OCI-LY1 (cell line): ENCODE measurements at regions not wholly inside any gene's neighbourhood (a gene's known extent, or its start where the extent isn't known, plus 50 kb on each side); places are given as distances from the start of the nearest gene placed in this dataset.
"Not testable (repeated sequence)": the region's sequence is repeated elsewhere in the genome, so short reads cannot be mapped to it uniquely, and the experiment has no call there.

Experiments
- H2AFZ ChIP-seq: fragments of 200-600 bp; sonication (generic), shearing (Covaris generic); 2 replicates; pipeline ENCODE4 v1.6.0; 2014; ENCODE audit warnings: antibody characterized with exemption, mild to moderate bottlenecking, low read length
- H3F3A ChIP-seq: fragments of 200-600 bp; sonication (generic), shearing (Covaris generic); 2 replicates; pipeline ENCODE4 v1.6.0; 2014; ENCODE audit warnings: mild to moderate bottlenecking, antibody characterized with exemption, low read length, moderate library complexity; ENCODE audit not compliant: insufficient read depth
- H3K27ac ChIP-seq: fragments of 200-600 bp; sonication (generic); 2 replicates; pipeline ENCODE4 v1.5.1; 2014; ENCODE audit warnings: low read length, mixed run types, mild to moderate bottlenecking, low read depth; ENCODE audit not compliant: poor library complexity, severe bottlenecking
- H3K27me3 ChIP-seq: fragments of 200-600 bp; sonication (generic); 2 replicates; pipeline ENCODE4 v1.6.0; 2014; ENCODE audit warnings: antibody characterized with exemption, mild to moderate bottlenecking, low read length, moderate library complexity; ENCODE audit not compliant: insufficient read depth
- H3K36me3 ChIP-seq: fragments of 200-600 bp; sonication (generic); 2 replicates; pipeline ENCODE4 v1.6.1; 2014; ENCODE audit warnings: mild to moderate bottlenecking, antibody characterized with exemption, low read length, moderate library complexity, mixed read lengths; ENCODE audit not compliant: insufficient read depth
- H3K4me1 ChIP-seq: fragments of 200-600 bp; sonication (generic); 2 replicates; pipeline ENCODE4 v1.5.1; 2014; ENCODE audit warnings: mild to moderate bottlenecking, low read length, moderate library complexity; ENCODE audit not compliant: insufficient read depth, severe bottlenecking
- H3K4me2 ChIP-seq: fragments of 200-600 bp; sonication (generic), shearing (Covaris generic); 2 replicates; pipeline ENCODE4 v1.6.1; 2014; ENCODE audit warnings: low read length
- H3K4me3 ChIP-seq: fragments of 200-600 bp; sonication (generic); 2 replicates; pipeline ENCODE4 v1.5.1; 2014; ENCODE audit warnings: low read length, low read depth, mild to moderate bottlenecking, mixed read lengths; ENCODE audit not compliant: poor library complexity, severe bottlenecking
- H3K79me2 ChIP-seq: fragments of 200-600 bp; shearing (Covaris generic); 2 replicates; pipeline ENCODE4 v1.6.1; 2016; ENCODE audit warnings: mixed run types, low read length, mixed read lengths; ENCODE audit not compliant: insufficient read depth
- H3K9ac ChIP-seq: fragments of 200-600 bp; sonication (generic), shearing (Covaris generic); 2 replicates; pipeline ENCODE4 v1.6.1; 2014; ENCODE audit warnings: mild to moderate bottlenecking, low read length, mixed read lengths
- H3K9me2 ChIP-seq: fragments of 200-600 bp; sonication (generic), shearing (Covaris generic); 2 replicates; pipeline ENCODE4 v1.6.1; 2014; ENCODE audit warnings: low read depth, mild to moderate bottlenecking, low read length, mixed read lengths
- H3K9me3 ChIP-seq: fragments of 200-600 bp; shearing (Covaris generic); 2 replicates; pipeline ENCODE4 v1.6.1; 2014; ENCODE audit warnings: low read length, mixed read lengths
- H4K20me1 ChIP-seq: fragments of 200-600 bp; sonication (generic), shearing (Covaris generic); 2 replicates; pipeline ENCODE4 v1.6.0; 2016; ENCODE audit warnings: mild to moderate bottlenecking, low read length; ENCODE audit not compliant: insufficient read depth
- EZH2 ChIP-seq: fragments of 200-600 bp; sonication (generic), shearing (Covaris generic); IDR thresholded peaks from 2 replicates; pipeline ENCODE4 v1.8.0; 2017; ENCODE audit warnings: borderline replicate concordance, mixed run types, mild to moderate bottlenecking, antibody characterized with exemption, low read length, moderate library complexity, mixed read lengths
- TF ChIP-seq, protein P1 (sequence below): fragments of 200-600 bp; sonication (generic), shearing (Covaris generic); IDR thresholded peaks from 2 replicates; pipeline ENCODE4 v1.5.1; 2017; ENCODE audit warnings: mild to moderate bottlenecking, antibody characterized with exemption, low read length, moderate library complexity, mixed read lengths

DNA sequence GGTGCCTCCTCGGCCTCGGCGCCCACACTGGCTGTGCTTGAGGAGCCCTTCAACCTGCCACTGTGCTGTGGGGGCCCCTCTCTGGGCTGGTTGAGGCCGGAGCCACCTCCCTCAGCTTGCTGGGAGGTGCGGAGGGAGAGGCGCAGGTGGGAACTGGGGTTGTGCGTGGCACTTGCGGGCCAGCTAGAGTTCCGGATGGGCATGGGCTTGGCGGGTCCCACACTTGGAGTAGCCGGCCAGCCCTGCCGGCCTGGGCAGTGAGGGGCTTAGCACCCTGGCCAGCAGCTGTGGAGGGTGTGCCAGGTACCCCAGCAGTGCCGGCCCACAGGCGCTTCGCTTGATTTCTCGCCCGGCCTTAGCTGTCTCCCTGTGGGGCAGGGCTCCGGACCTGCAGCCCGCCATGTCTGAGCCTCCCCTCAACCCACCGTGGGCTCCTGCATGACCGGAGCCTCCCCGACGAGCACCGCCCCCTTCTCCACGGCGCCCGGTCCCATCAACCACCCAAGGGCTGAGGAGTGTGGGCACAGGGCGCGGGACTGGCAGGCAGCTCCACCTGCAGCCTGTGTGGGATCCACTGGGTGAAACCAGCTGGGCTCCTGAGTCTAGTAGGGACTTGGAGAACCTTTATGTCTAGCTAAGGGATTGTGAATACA is 723.8 kb downstream of the DIAPH3 start:
- H3K79me2 ChIP-seq, result no peaks in the 10 kb centered on the region
- H3F3A ChIP-seq, result no peaks in the 10 kb centered on the region
- no peaks in the 10 kb centered on the region for H3K27me3 ChIP-seq
- no peaks in the 10 kb centered on the region for H3K9me2 ChIP-seq
- no peak overlapping the region for H3K4me2 ChIP-seq
- no peaks in the 10 kb centered on the region for H3K9me3 ChIP-seq
- no peaks in the 10 kb centered on the region for H3K4me1 ChIP-seq
- no peak overlapping the region for H3K4me3 ChIP-seq
- H3K36me3 ChIP-seq, result no peaks in the 10 kb centered on the region
- no peaks in the 10 kb centered on the region for H4K20me1 ChIP-seq
- no peak overlapping the region for H3K27ac ChIP-seq
- TF ChIP-seq, protein P1, sequence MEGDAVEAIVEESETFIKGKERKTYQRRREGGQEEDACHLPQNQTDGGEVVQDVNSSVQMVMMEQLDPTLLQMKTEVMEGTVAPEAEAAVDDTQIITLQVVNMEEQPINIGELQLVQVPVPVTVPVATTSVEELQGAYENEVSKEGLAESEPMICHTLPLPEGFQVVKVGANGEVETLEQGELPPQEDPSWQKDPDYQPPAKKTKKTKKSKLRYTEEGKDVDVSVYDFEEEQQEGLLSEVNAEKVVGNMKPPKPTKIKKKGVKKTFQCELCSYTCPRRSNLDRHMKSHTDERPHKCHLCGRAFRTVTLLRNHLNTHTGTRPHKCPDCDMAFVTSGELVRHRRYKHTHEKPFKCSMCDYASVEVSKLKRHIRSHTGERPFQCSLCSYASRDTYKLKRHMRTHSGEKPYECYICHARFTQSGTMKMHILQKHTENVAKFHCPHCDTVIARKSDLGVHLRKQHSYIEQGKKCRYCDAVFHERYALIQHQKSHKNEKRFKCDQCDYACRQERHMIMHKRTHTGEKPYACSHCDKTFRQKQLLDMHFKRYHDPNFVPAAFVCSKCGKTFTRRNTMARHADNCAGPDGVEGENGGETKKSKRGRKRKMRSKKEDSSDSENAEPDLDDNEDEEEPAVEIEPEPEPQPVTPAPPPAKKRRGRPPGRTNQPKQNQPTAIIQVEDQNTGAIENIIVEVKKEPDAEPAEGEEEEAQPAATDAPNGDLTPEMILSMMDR, result no peak
- TF ChIP-seq EZH2, result no peak
- no peak overlapping the region for H2AFZ ChIP-seq
- no peak overlapping the region for H3K9ac ChIP-seq

DNA sequence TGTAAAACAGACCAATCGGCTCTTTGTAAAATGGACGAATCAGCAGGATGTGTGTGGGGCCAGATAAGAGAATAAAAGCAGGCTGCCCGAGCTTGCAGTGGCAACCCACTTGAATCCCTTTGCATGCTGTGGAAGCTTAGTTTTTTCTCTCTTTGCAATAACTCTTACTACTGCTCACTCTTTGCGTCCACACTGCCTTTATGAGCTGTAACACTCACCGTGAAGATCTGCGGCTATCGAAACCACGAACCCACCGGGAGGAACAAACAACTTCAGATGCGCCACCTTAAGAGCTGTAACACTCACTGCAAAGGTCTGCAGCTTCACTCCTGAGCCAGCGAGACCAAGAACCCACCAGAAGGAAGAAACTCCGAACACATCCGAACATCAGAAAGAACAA is 722.7 kb downstream of the DIAPH3 start:
- H3K36me3 ChIP-seq, H3K9me3 ChIP-seq, H3K4me3 ChIP-seq, H3K4me1 ChIP-seq, H3K27ac ChIP-seq, H3K9ac ChIP-seq, H3K79me2 ChIP-seq, H2AFZ ChIP-seq, H4K20me1 ChIP-seq, H3K27me3 ChIP-seq, H3F3A ChIP-seq, H3K4me2 ChIP-seq, H3K9me2 ChIP-seq: not testable (repeated sequence)

DNA sequence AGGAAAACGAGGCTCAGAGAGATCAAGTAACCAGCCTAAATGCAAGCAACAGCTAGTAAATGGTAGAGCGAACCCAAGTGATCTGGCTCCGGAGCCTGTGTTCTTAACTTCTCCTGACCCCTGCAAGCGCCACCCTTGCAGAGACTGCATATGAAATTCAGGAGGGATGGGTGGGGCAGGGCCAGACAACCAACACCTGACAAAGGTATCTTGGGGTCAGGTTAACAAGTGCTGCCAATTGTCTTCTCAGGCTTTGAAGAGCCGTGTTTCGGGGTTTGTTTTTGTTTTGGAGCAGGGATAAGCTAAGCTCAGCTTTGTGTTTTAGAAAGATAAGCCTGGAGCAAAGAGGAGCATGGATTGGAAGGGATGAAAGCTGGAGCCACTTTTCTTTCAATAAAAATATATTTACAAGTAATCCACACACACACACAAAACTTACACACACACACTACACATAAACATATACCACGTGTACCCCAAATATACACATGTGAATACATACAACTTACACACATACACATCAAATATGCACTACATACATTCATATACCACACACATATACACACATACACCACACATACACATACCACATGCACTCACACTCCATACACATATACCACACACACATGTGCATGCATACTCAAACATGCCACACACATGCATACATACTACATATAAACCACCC is 722.0 kb downstream of the DIAPH3 start:
- H3K9me3 ChIP-seq, result no peaks in the 10 kb centered on the region
- H3K9ac ChIP-seq, result no peak overlapping the region
- H4K20me1 ChIP-seq, result no peaks in the 10 kb centered on the region
- H3K9me2 ChIP-seq, result no peaks in the 10 kb centered on the region
- no peaks in the 10 kb centered on the region for H3F3A ChIP-seq
- no peaks in the 10 kb centered on the region for H3K27me3 ChIP-seq
- H3K79me2 ChIP-seq, result no peaks in the 10 kb centered on the region
- H2AFZ ChIP-seq, result no peak overlapping the region
- H3K4me2 ChIP-seq, result no peak overlapping the region
- no peak overlapping the region for H3K27ac ChIP-seq
- TF ChIP-seq EZH2, result no peak
- TF ChIP-seq, protein P1, result no peak
- H3K4me3 ChIP-seq, result no peak overlapping the region
- H3K4me1 ChIP-seq, result no peaks in the 10 kb centered on the region
- H3K36me3 ChIP-seq, result no peaks in the 10 kb centered on the region

DNA sequence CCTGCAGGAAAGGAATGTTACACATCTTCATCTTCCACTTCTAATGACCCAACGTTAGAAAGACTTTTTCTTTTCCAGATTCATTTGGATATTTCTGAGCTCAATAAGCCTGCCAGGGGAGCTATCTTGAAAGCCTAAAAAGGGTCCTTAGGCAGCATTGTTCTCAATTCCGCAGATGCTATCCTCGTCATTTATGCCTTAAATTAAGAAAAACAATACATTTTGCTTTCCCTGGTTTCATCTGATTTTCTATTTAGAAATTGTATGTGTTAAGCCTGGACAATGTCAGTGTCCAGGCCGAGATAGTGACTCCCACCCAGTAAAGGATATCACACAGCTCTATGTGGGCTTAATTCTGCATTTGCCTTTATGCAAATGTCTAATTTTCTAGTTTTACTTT is 721.3 kb downstream of the DIAPH3 start:
- no peak overlapping the region for H3K4me3 ChIP-seq
- H2AFZ ChIP-seq, result no peak overlapping the region
- H3K27ac ChIP-seq, result no peak overlapping the region
- H4K20me1 ChIP-seq, result no peaks in the 10 kb centered on the region
- H3K27me3 ChIP-seq, result no peaks in the 10 kb centered on the region
- H3F3A ChIP-seq, result no peaks in the 10 kb centered on the region
- no peaks in the 10 kb centered on the region for H3K9me3 ChIP-seq
- no peaks in the 10 kb centered on the region for H3K36me3 ChIP-seq
- no peaks in the 10 kb centered on the region for H3K79me2 ChIP-seq
- H3K4me1 ChIP-seq, result no peaks in the 10 kb centered on the region
- no peaks in the 10 kb centered on the region for H3K9me2 ChIP-seq
- no peak overlapping the region for H3K9ac ChIP-seq
- TF ChIP-seq EZH2, result no peak
- TF ChIP-seq, protein P1, result no peak
- H3K4me2 ChIP-seq, result no peak overlapping the region
